Gastrocnemius medialis (tissue), 4 donors: ENCODE measurements at regions not wholly inside any gene's neighbourhood (a gene's known extent, or its start where the extent isn't known, plus 50 kb on each side); places are given as distances from the start of the nearest gene placed in this dataset.
"Not testable (repeated sequence)": the region's sequence is repeated elsewhere in the genome, so short reads cannot be mapped to it uniquely, and the experiment has no call there.

Experiments
- ATAC-seq, 2 donors: fragments of 150-250 bp; one replicate each; pipeline ENCODE4 v1.9.1; 2016
- DNase-seq, 2 donors: peaks; one replicate each; pipeline ENCODE4 v3.0.0-alpha.2; 2019
- H3K27ac ChIP-seq, 4 donors: fragments of 200-600 bp; sonication (generic); 1 replicate in 1 of 4; 2 replicates in 3 of 4; pipeline ENCODE4 v1.5.1; 2016 to 2018; ENCODE audit warnings: mild to moderate bottlenecking in 2 of 4, moderate library complexity in 1 of 4
- H3K27me3 ChIP-seq, 3 donors: fragments of 200-600 bp; sonication (generic) in 2 of 3; 1 replicate in 1 of 3; 2 replicates in 2 of 3; pipeline versions ENCODE4 v1.5.1 to v1.6.0; 2016 to 2019; ENCODE audit warnings: mild to moderate bottlenecking in 1 of 3, moderate library complexity in 1 of 3
- H3K36me3 ChIP-seq, 2 donors: fragments of 200-600 bp; sonication (generic) in 1 of 2; one replicate each; pipeline ENCODE4 v1.5.1; 2017 to 2018
- H3K4me1 ChIP-seq, 2 donors: fragments of 200-600 bp; sonication (generic) in 1 of 2; one replicate each; pipeline ENCODE4 v1.5.1; 2016 to 2017; ENCODE audit warnings: mild to moderate bottlenecking in 2 of 2
- H3K4me3 ChIP-seq, 4 donors: fragments of 200-600 bp; sonication (generic) in 3 of 4; 1 replicate in 1 of 4; 2 replicates in 3 of 4; pipeline ENCODE4 v1.5.1; 2016 to 2019; ENCODE audit warnings: mild to moderate bottlenecking in 2 of 4
- H3K9me3 ChIP-seq, 3 donors: fragments of 200-600 bp; sonication (generic) in 2 of 3; 1 replicate in 1 of 3; 2 replicates in 2 of 3; pipeline ENCODE4 v1.5.1; 2016 to 2019
- POLR2A ChIP-seq, 2 donors: fragments of 450-650 bp; IDR thresholded peaks; one replicate each; pipeline ENCODE4 v1.6.1; 2017; ENCODE audit warnings: antibody characterized with exemption in 2 of 2, mild to moderate bottlenecking in 2 of 2, moderate library complexity in 2 of 2
- in situ Hi-C, 4 donors: fragments of 200-750 bp; cut with MboI; loops; one replicate each; pipeline versions ENCODE4 v1.15.0 to v1.8.0; 2017; ENCODE audit warnings: low sequenced_read_pairs in 4 of 4
- intact Hi-C: fragments of 100-400 bp; cut with DNase I; formaldehyde crosslinking; loops from one replicate; pipeline ENCODE4 v1.15.1; 2023; ENCODE audit warnings: low total_unique reads
- TF ChIP-seq, protein P1 (sequence below), 5 experiments: fragments of 450-650 bp in 3 of 5; fragments of 200-600 bp in 2 of 5; sonication (generic) in 2 of 5; IDR thresholded peaks in 4 of 5; conservative IDR thresholded peaks in 1 of 5; 1 replicate in 4 of 5; 2 replicates in 1 of 5; pipeline ENCODE4 v1.5.1; 2016 to 2019; ENCODE audit warnings: antibody characterized with exemption in 5 of 5, mild to moderate bottlenecking in 3 of 5, moderate library complexity in 3 of 5

DNA sequence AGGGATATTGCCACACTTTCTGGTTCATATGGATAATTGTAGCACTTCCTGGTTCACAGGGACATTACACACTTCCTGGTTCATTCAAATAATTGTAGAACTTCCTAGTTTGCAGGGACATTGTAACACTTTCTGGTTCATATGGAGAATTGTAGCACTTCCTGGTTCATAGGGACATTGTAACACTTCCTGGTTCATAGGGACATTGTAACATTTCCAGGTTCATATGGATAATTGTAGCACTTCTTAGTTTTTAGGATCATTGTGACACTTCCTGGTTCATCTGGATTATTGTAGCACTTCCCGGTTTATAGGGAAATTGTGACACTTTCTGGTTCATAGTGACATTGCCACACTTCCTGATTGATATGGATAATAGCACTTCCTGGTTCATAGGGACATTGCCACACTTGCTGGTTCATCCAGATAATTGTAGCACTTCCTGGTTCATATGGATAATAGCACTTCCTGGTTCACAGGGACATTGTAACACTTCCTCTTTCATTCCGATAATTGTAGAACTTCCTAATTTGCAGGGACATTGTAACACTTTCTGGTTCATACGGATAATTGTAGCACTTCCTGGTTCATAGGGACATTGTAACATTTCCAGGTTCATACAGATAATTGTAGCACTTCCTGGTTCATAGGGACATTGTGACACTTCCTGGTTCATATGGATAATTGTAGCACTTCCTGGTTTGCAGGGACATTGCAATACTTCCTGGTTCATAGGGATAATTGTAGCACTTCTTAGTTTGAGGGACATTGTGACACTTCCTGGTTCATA lies 59.2 kb upstream of the CD99 start:
- H3K36me3 ChIP-seq: no peaks in the 10 kb centered on the region
- intact Hi-C loops: loop anchor here (2.0 kb wide), 1 partner anchor 1041 kb away; the partner anchor contains the start of gene AKAP17A
- in situ Hi-C loops: loop anchor here in 1 of 4 donors (25.0 kb wide), 1 partner anchor 1645 kb away; no protein-coding TSS in a partner anchor
- no peaks in the 10 kb centered on the region for H3K27me3 ChIP-seq
- no peak overlapping the region for H3K4me3 ChIP-seq
- no peak for TF ChIP-seq POLR2A (IDR thresholded peaks at IDR 0.05)
- TF ChIP-seq, protein P1, sequence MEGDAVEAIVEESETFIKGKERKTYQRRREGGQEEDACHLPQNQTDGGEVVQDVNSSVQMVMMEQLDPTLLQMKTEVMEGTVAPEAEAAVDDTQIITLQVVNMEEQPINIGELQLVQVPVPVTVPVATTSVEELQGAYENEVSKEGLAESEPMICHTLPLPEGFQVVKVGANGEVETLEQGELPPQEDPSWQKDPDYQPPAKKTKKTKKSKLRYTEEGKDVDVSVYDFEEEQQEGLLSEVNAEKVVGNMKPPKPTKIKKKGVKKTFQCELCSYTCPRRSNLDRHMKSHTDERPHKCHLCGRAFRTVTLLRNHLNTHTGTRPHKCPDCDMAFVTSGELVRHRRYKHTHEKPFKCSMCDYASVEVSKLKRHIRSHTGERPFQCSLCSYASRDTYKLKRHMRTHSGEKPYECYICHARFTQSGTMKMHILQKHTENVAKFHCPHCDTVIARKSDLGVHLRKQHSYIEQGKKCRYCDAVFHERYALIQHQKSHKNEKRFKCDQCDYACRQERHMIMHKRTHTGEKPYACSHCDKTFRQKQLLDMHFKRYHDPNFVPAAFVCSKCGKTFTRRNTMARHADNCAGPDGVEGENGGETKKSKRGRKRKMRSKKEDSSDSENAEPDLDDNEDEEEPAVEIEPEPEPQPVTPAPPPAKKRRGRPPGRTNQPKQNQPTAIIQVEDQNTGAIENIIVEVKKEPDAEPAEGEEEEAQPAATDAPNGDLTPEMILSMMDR (IDR thresholded peaks at IDR 0.05 in 4 of 5, conservative IDR thresholded peaks at IDR 0.05 in 1 of 5): no peak
- H3K4me1 ChIP-seq: no peaks in the 10 kb centered on the region
- H3K9me3 ChIP-seq: peaks cover 0 to 6% (median 0%) of the 10 kb centered on the region in 3 donors
- H3K27ac ChIP-seq: peak overlapping the region in 2 of 4 donors; percentile 77
- ATAC-seq (no peak), DNase-seq (no peak)

DNA sequence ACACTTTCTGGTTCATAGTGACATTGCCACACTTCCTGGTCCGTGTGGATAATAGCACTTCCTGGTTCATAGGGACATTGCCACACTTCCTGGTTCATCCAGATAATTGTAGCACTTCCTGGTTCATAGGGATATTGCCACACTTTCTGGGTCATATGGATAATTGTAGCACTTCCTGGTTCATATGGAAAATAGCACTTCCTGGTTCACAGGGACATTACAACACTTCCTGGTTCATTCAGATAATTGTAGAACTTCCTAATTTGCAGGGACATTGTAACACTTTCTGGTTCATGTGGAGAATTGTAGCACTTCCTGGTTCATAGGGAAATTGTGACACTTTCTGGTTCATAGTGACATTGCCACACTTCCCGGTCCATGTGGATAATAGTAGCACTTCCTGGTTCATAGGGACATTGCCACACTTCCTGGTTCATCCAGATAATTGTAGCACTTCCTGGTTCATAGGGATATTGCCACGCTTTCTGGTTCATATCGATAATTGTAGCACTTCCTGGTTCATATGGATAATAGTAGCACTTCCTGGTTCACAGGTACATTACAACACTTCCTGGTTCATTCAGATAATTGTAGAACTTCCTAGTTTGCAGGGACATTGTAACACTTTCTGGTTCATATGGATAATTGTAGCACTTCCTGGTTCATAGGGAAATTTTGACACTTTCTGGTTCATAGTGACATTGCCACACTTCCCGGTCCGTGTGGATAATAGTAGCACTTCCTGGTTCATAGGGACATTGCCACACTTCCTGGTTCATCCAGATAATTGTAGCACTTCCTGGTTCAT lies 60.0 kb upstream of the CD99 start:
- H3K4me3 ChIP-seq, intact Hi-C loops, H3K36me3 ChIP-seq, H3K27me3 ChIP-seq, H3K4me1 ChIP-seq, ATAC-seq, H3K9me3 ChIP-seq: not testable (repeated sequence)
- DNase-seq: peak in 1 of 2 donors; percentile 35
- in situ Hi-C loops: loop anchor here in 1 of 4 donors (25.0 kb wide), 1 partner anchor 1644 kb away; no protein-coding TSS in a partner anchor
- peak overlapping the region; percentile 25 to 77 (median 62) for H3K27ac ChIP-seq

DNA sequence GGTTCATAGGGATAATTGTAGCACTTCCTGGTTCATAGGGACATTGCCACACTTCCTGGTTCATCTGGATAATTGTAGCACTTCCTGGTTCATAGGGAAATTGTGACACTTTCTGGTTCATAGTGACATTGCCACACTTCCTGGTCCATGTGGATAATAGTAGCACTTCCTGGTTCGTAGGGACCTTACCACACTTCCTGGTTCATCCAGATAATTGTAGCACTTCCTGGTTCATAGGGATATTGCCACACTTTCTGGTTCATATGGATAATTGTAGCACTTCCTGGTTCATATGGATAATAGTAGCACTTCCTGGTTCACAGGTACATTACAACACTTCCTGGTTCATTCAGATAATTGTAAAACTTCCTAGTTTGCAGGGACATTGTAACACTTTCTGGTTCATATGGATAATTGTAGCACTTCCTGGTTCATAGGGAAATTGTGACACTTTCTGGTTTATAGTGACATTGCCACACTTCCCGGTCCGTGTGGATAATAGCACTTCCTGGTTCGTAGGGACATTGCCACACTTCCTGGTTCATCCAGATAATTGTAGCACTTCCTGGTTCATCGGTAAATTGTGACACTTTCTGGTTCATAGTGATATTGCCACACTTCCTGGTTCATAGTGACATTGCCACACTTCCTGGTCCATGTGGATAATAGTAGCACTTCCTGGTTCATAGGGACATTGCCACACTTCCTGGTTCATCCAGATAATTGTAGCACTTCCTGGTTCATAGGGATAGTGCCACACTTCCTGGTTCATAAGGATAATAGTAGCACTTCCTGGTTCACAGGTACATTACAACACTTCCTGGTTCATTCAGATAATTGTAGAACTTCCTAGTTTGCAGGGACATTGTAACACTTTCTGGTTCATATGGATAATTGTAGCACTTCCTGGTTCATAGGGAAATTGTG lies 60.8 kb upstream of the CD99 start:
- intact Hi-C loops, H3K4me1 ChIP-seq, H3K36me3 ChIP-seq, H3K9me3 ChIP-seq, H3K27me3 ChIP-seq, H3K4me3 ChIP-seq: not testable (repeated sequence)
- DNase-seq (peak in 1 of 2 donors; percentile 58), ATAC-seq (peak in 1 of 2 donors; percentile 30)
- in situ Hi-C loops: loop anchor here in 1 of 4 donors (25.0 kb wide), 1 partner anchor 1643 kb away; no protein-coding TSS in a partner anchor
- H3K27ac ChIP-seq: peak overlapping the region; percentile 25 to 77 (median 62)

DNA sequence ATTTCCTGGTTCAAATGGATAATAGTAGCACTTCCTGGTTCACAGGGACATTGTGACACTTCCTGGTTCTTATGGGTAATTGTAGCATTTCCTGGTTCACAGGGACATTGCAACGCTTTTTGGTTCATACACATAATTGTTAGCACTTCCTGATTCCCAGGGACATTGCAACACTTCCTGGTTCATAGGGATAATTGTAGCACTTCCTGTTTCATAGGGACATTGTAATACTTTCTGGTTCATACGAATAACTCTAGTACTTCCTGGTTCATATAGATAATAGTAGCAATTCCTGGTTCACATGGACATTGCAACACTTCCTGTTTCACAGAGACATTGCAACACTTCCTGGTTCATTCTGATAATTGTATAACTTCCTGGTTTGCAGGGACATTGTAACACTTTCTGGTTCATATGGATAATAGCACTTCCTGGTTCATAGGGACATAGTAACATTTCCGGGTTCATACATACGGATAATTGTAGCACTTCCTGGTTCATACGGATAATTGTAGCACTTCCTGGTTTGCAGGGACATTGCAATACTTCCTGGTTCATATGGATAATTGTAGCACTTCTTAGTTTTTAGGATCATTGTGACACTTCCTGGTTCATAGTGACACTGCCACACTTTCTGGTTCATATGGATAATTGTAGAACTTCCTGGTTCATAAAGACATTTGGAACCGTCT lies 61.6 kb upstream of the CD99 start:
- Histone ChIP-seq H3K4me3 (peak overlapping the region in 1 of 4 donors; percentile 2), H3K4me1 (no peaks in the 10 kb centered on the region), H3K27me3 (no peaks in the 10 kb centered on the region), H3K27ac (peak overlapping the region in 2 of 4 donors; percentile 77), H3K9me3 (peaks cover 0 to 6% (median 0%) of the 10 kb centered on the region in 3 donors), H3K36me3 (peaks cover 0 to 5% of the 10 kb centered on the region in 2 donors)
- in situ Hi-C loops (loop anchor here in 1 of 4 donors (25.0 kb wide), 1 partner anchor 1642 kb away; no protein-coding TSS in a partner anchor), intact Hi-C loops (no loop called here)
- ATAC-seq (no peak), DNase-seq (no peak)
- TF ChIP-seq POLR2A (IDR thresholded peaks at IDR 0.05): no peak
- TF ChIP-seq, protein P1 (IDR thresholded peaks at IDR 0.05 in 4 of 5, conservative IDR thresholded peaks at IDR 0.05 in 1 of 5): no peak
